Smooth muscle cell (in vitro differentiated cells): ENCODE measurements at regions not wholly inside any gene's neighbourhood (a gene's known extent, or its start where the extent isn't known, plus 50 kb on each side); places are given as distances from the start of the nearest gene placed in this dataset.

Experiments
- DNase-seq: peaks from one replicate; lab custom pipeline; 2025; ENCODE audit not compliant: unreplicated experiment; lab: John Stamatoyannopoulos, UW
- H2AFZ ChIP-seq: fragments of 200-600 bp; sonication (generic); 2 replicates; pipeline ENCODE4 v1.6.0; 2016; ENCODE audit warnings: antibody characterized with exemption, low read depth, mild to moderate bottlenecking
- H3F3A ChIP-seq: fragments of 200-600 bp; sonication (generic); 2 replicates; pipeline ENCODE4 v1.6.0; 2017; ENCODE audit warnings: antibody characterized with exemption, low read depth
- H3K27ac ChIP-seq: fragments of 200-600 bp; sonication (generic); 2 replicates; pipeline ENCODE4 v1.5.1; 2016; ENCODE audit warnings: low read depth, mild to moderate bottlenecking
- H3K27me3 ChIP-seq: fragments of 200-600 bp; sonication (generic); 2 replicates; pipeline ENCODE4 v1.6.1; 2016; ENCODE audit warnings: low read depth, mild to moderate bottlenecking
- H3K36me3 ChIP-seq: fragments of 200-600 bp; sonication (generic); 2 replicates; pipeline ENCODE4 v1.5.1; 2016; ENCODE audit warnings: low read depth
- H3K4me1 ChIP-seq: fragments of 200-600 bp; sonication (generic); 2 replicates; pipeline ENCODE4 v1.5.1; 2016; ENCODE audit warnings: low read depth
- H3K4me2 ChIP-seq: fragments of 200-600 bp; sonication (generic); 2 replicates; pipeline ENCODE4 v1.6.0; 2016; ENCODE audit warnings: mild to moderate bottlenecking
- H3K4me3 ChIP-seq: fragments of 200-600 bp; sonication (generic); 2 replicates; pipeline ENCODE4 v1.5.1; 2016; ENCODE audit warnings: mild to moderate bottlenecking
- H3K79me2 ChIP-seq: fragments of 200-600 bp; sonication (generic); 2 replicates; pipeline ENCODE4 v1.6.0; 2016; ENCODE audit warnings: low read depth, mild to moderate bottlenecking
- H3K9ac ChIP-seq: fragments of 200-600 bp; sonication (generic); 2 replicates; pipeline ENCODE4 v1.6.0; 2016; ENCODE audit warnings: low read depth
- H3K9me3 ChIP-seq: fragments of 200-600 bp; sonication (generic); replicated peaks from 2 replicates; pipeline ENCODE4 v1.5.1; 2016; ENCODE audit warnings: low read depth
- H4K20me1 ChIP-seq: fragments of 200-600 bp; sonication (generic); 2 replicates; pipeline ENCODE4 v1.6.0; 2016; ENCODE audit warnings: low read depth
- WGBS: methylation state at CpG from one replicate; pipeline ENCODE4 v1.1.7; 2016; ENCODE audit warnings: low lambda C conversion rate; 5-methylcytosine and 5-hydroxymethylcytosine counted together
- TF ChIP-seq, protein P1 (sequence below): fragments of 200-600 bp; sonication (generic); IDR thresholded peaks from 2 replicates; pipeline ENCODE4 v1.5.1; 2017; ENCODE audit warnings: borderline replicate concordance, mild to moderate bottlenecking, antibody characterized with exemption; ENCODE audit not compliant: insufficient read depth, poor library complexity, severe bottlenecking

DNA sequence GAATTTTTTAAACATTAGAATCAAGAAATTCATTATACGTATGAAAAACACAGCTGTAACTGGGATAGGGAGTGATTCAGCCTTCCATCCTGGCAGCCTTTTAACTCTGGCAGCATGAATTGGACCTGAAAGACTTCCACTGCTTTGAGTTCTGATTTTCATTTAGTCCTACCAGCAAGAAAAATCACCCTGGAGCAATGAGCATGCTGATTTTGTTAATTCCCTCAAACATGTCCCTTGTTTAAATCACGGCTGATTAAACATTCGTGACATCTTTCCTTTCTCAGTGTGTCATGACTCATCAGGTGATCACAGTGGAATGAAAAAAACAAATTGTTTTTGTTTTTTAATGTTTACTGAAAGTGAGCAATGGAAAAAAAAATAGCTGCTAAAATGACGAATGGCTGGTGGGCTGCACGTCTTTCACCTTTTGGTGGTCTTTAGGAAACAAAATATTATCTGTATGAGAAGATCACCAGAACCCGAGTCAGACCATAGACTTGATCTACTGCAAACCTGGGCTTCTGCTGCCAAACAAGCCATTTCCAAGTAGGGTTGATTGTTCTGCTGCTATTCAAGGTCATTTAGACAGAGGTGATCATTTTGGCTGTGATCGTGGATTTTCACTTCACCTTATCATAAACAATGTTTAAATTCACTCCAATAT lies 67.0 kb upstream of the CAND1 start:
- H3K4me3 ChIP-seq, result no peak overlapping the region
- TF ChIP-seq, protein P1, sequence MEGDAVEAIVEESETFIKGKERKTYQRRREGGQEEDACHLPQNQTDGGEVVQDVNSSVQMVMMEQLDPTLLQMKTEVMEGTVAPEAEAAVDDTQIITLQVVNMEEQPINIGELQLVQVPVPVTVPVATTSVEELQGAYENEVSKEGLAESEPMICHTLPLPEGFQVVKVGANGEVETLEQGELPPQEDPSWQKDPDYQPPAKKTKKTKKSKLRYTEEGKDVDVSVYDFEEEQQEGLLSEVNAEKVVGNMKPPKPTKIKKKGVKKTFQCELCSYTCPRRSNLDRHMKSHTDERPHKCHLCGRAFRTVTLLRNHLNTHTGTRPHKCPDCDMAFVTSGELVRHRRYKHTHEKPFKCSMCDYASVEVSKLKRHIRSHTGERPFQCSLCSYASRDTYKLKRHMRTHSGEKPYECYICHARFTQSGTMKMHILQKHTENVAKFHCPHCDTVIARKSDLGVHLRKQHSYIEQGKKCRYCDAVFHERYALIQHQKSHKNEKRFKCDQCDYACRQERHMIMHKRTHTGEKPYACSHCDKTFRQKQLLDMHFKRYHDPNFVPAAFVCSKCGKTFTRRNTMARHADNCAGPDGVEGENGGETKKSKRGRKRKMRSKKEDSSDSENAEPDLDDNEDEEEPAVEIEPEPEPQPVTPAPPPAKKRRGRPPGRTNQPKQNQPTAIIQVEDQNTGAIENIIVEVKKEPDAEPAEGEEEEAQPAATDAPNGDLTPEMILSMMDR, result no peak
- WGBS, result 73% methylated on average over 7 of the region's 7 CpGs

DNA sequence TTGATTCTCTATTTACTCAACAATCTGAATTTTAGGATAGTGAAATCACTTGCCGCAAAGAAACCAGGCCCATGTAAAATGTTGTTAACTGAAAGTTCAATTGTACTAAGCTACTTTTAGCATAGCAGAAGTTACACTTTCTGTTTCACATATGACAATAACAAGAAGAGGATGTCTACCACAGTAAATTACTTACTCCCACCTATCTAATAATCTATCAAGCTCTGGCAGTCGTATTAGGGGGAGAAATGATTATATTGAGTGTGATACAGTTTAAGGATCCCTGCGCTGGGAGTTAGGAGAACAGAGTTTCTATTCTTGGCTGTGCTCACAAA lies 66.5 kb upstream of the CAND1 start:
- H3F3A ChIP-seq, result no peaks in the 10 kb centered on the region
- no peaks in the 10 kb centered on the region for H3K9me3 ChIP-seq
- no peak overlapping the region for H3K4me2 ChIP-seq
- no peaks in the 10 kb centered on the region for H3K36me3 ChIP-seq
- no peak overlapping the region for H3K9ac ChIP-seq
- TF ChIP-seq, protein P1, result no peak
- H2AFZ ChIP-seq, result no peak overlapping the region
- WGBS, result 87% methylated on average over 3 of the region's 3 CpGs
- H4K20me1 ChIP-seq, result no peaks in the 10 kb centered on the region
- H3K4me1 ChIP-seq, result no peaks in the 10 kb centered on the region
- no peaks in the 10 kb centered on the region for H3K27me3 ChIP-seq
- no peak overlapping the region for H3K27ac ChIP-seq
- H3K79me2 ChIP-seq, result no peaks in the 10 kb centered on the region
- H3K4me3 ChIP-seq, result no peak overlapping the region
- no peak for DNase-seq

More for the DNA sequence above, 67.0 kb upstream of the CAND1 start:
- no peak for DNase-seq
- Histone ChIP-seq H3K4me1 (no peaks in the 10 kb centered on the region), H3K9me3 (no peaks in the 10 kb centered on the region), H2AFZ (no peak overlapping the region), H3F3A (no peaks in the 10 kb centered on the region), H3K79me2 (no peaks in the 10 kb centered on the region), H3K27ac (no peak overlapping the region), H3K9ac (no peak overlapping the region), H3K36me3 (no peaks in the 10 kb centered on the region), H4K20me1 (no peaks in the 10 kb centered on the region), H3K4me2 (no peak overlapping the region), H3K27me3 (no peaks in the 10 kb centered on the region)

DNA sequence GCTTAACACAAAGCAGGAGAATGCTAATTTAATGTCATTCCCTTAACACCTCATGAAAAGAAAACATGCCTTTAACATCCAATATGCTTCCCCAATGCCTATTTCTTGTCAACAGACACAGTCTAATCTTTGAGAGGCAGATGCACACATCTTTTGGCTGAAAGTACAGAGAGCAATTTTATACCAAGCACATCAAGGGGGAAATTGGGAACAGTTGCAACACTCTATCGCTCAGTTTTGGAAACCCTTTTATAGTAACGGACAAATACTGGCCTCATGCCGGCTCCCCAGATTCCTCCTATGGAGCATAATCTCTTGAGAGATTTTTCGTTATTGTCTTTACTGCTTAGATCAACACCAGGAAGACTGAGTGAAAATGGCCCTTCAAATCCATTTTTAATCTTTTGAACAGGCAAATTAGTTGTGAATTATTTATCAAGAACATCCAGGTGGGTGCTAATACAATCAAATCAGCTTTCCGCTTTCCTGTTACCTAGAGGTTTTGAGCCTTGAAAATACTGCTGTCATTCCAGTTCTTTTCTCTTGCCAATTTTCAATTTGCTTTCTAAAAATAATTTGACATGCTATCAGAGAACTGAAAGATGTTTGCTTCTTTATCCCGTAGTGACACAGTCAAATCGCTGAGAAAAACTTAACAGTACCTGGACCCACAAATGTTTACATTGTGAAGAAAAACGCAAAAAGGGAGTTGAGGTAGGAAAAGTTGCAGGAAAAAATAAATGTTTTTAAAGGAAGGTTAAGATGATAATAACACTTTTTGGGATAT lies 60.7 kb upstream of the CAND1 start:
- peaks cover 35% of the 10 kb centered on the region for H3K27me3 ChIP-seq
- H3K27ac ChIP-seq, result no peak overlapping the region
- DNase-seq, result no peak
- no peaks in the 10 kb centered on the region for H3K36me3 ChIP-seq
- H3K9me3 ChIP-seq, result no peaks in the 10 kb centered on the region
- no peak overlapping the region for H3K9ac ChIP-seq
- no peak overlapping the region for H2AFZ ChIP-seq
- WGBS, result 88% methylated on average over 8 of the region's 8 CpGs
- H3K79me2 ChIP-seq, result no peaks in the 10 kb centered on the region
- TF ChIP-seq, protein P1, result no peak
- no peaks in the 10 kb centered on the region for H4K20me1 ChIP-seq
- no peaks in the 10 kb centered on the region for H3K4me1 ChIP-seq
- no peak overlapping the region for H3K4me3 ChIP-seq
- H3K4me2 ChIP-seq, result no peak overlapping the region
- H3F3A ChIP-seq, result no peaks in the 10 kb centered on the region
